Activated gamma-delta T cell treated with anti-CD3 and anti-CD28 coated beads, Interleukin-2, amount 50 U/mL, for 16 hours (primary cell): ENCODE measurements at regions not wholly inside any gene's neighbourhood (a gene's known extent, or its start where the extent isn't known, plus 50 kb on each side); places are given as distances from the start of the nearest gene placed in this dataset.

Source experiments
- DNase-seq: peaks from one replicate; pipeline ENCODE4 v3.0.0-alpha.2; 2020; ENCODE audit warnings: low read depth

- no peak for DNase-seq
These were observed 136.7 kb downstream of the DAD1 start for GRCh38 chr14:22452330-22452729.

- DNase-seq = no peak
These were observed 138.8 kb downstream of the DAD1 start for GRCh38 chr14:22450266-22450665.

- DNase-seq = no peak
These were observed 139.5 kb downstream of the DAD1 start for GRCh38 chr14:22449600-22449905.

- DNase-seq = no peak
These were observed 140.0 kb downstream of the DAD1 start for GRCh38 chr14:22448905-22449599.

- no peak for DNase-seq
These were observed 140.8 kb downstream of the DAD1 start for GRCh38 chr14:22448035-22448904.

- no peak for DNase-seq
These were observed 150.3 kb downstream of the DAD1 start for GRCh38 chr14:22438742-22439141.

GRCh38 chr14:22434901-22435550 is 154.0 kb downstream of the DAD1 start:
- DNase-seq = no peak

- DNase-seq = no peak
These were observed 155.0 kb downstream of the DAD1 start for GRCh38 chr14:22434030-22434429.

GRCh38 chr14:22433069-22433468 is 156.0 kb downstream of the DAD1 start:
- no peak for DNase-seq

GRCh38 chr14:22432348-22432976 is 156.6 kb downstream of the DAD1 start:
- no peak for DNase-seq

- DNase-seq = no peak
These were observed 159.3 kb downstream of the DAD1 start for GRCh38 chr14:22429546-22430294.

GRCh38 chr14:22428700-22429291 is 160.2 kb downstream of the DAD1 start:
- no peak for DNase-seq

GRCh38 chr14:22427771-22428231 is 161.2 kb downstream of the DAD1 start:
- DNase-seq = no peak

- DNase-seq = no peak
These were observed 162.3 kb downstream of the DAD1 start for GRCh38 chr14:22426711-22427110.

- no peak for DNase-seq
These were observed 165.1 kb downstream of the DAD1 start for GRCh38 chr14:22423958-22424357.

- no peak for DNase-seq
These were observed 166.8 kb downstream of the DAD1 start for GRCh38 chr14:22422238-22422637.

- no peak for DNase-seq
These were observed 168.3 kb downstream of the DAD1 start for GRCh38 chr14:22420598-22421186.

- DNase-seq = no peak
These were observed 169.4 kb downstream of the DAD1 start for GRCh38 chr14:22419620-22420019.

GRCh38 chr14:22418631-22419030 is 170.4 kb downstream of the DAD1 start:
- DNase-seq = no peak

- no peak for DNase-seq
These were observed 171.1 kb downstream of the DAD1 start for GRCh38 chr14:22417914-22418313.

GRCh38 chr14:22416193-22416592 is 172.8 kb downstream of the DAD1 start:
- DNase-seq = no peak
